H1 (cell line): ENCODE measurements at regions not wholly inside any gene's neighbourhood (a gene's known extent, or its start where the extent isn't known, plus 50 kb on each side); places are given as distances from the start of the nearest gene placed in this dataset.

Experiments
- CTCF ChIA-PET: fragments of 300-600 bp; sonication (Branson Sonifier 250); formaldehyde crosslinking; loops from one replicate; lab custom pipeline; 2021; ENCODE audit not compliant: partially characterized antibody; lab: Charles Lee
- POLR2A ChIA-PET: fragments of 300-600 bp; sonication (Branson Sonifier 250); formaldehyde crosslinking; loops from one replicate; lab custom pipeline; 2021; ENCODE audit warnings: inconsistent platforms; ENCODE audit not compliant: partially characterized antibody; lab: Charles Lee
- DNase-seq, 2 experiments: peaks; one replicate each; pipeline versions ENCODE4 v3.0.0 to v3.0.0-alpha.2; 2010 to 2022; ENCODE audit warnings: low spot score in 2 of 2, low read depth in 1 of 2, mixed read lengths in 1 of 2
- FAIRE-seq: peaks from 2 replicates; lab custom pipeline; 2011; peaks lifted over from hg19 to GRCh38; lab: Jason Lieb, UNC
- H2AFZ ChIP-seq: 2 replicates; pipeline ENCODE4 v1.8.1; 2012; ENCODE audit warnings: low read length, inconsistent platforms
- H2AK5ac ChIP-seq: 2 replicates; pipeline ENCODE4 v1.6.1; 2013; ENCODE audit warnings: low read depth, low read length
- H2BK120ac ChIP-seq: replicated peaks from 2 replicates; pipeline ENCODE3; 2013; ENCODE audit warnings: low read depth, low read length, inconsistent platforms
- H2BK12ac ChIP-seq: 2 replicates; pipeline ENCODE4 v1.6.1; 2013; ENCODE audit warnings: low read depth, low read length
- H2BK15ac ChIP-seq: 2 replicates; pipeline ENCODE4 v1.6.1; 2013; ENCODE audit warnings: low read length
- H2BK20ac ChIP-seq: 2 replicates; pipeline ENCODE4 v1.6.1; 2013; ENCODE audit warnings: low read length
- H2BK5ac ChIP-seq: 2 replicates; pipeline ENCODE4 v1.6.1; 2013; ENCODE audit warnings: low read depth, low read length
- H3K14ac ChIP-seq: 2 replicates; pipeline ENCODE4 v1.6.1; 2013; ENCODE audit warnings: inconsistent platforms; ENCODE audit not compliant: insufficient read length
- H3K18ac ChIP-seq: 2 replicates; pipeline ENCODE4 v1.6.1; 2013; ENCODE audit warnings: low read length; ENCODE audit errors: extremely low read depth
- H3K23ac ChIP-seq: 2 replicates; pipeline ENCODE4 v1.6.1; 2013; ENCODE audit warnings: inconsistent platforms; ENCODE audit not compliant: insufficient read length
- H3K23me2 ChIP-seq: 2 replicates; pipeline ENCODE4 v1.6.1; 2013; ENCODE audit warnings: low read depth, low read length
- H3K27ac ChIP-seq: 2 replicates; pipeline ENCODE4 v1.6.1; 2011; ENCODE audit warnings: low read depth, low read length, inconsistent platforms
- H3K27me3 ChIP-seq, 4 experiments: replicated peaks in 1 of 4; 1 replicate in 1 of 4; 2 replicates in 3 of 4; pipeline versions ENCODE4 v1.6.1 to v1.8.1; 2011 to 2013; ENCODE audit warnings: low read length in 3 of 4, mild to moderate bottlenecking in 3 of 4, inconsistent platforms in 2 of 4, mixed read lengths in 2 of 4, moderate library complexity in 1 of 4; ENCODE audit not compliant: control insufficient read depth in 3 of 4, insufficient read depth in 3 of 4; ENCODE audit errors: extremely low read depth in 1 of 4
- H3K36me3 ChIP-seq, 4 experiments: 2 replicates each; pipeline versions ENCODE4 v1.6.1 to v1.8.1; 2011 to 2013; ENCODE audit warnings: mild to moderate bottlenecking in 4 of 4, low read length in 3 of 4, moderate library complexity in 2 of 4, control low read depth in 1 of 4, inconsistent platforms in 1 of 4; ENCODE audit not compliant: insufficient read depth in 4 of 4, control insufficient read depth in 2 of 4
- H3K4ac ChIP-seq: replicated peaks from 2 replicates; pipeline ENCODE3; 2013; ENCODE audit warnings: low read length, low read depth, mixed read lengths, inconsistent platforms; ENCODE audit not compliant: insufficient read length
- H3K4me1 ChIP-seq, 4 experiments: replicated peaks in 1 of 4; 1 replicate in 1 of 4; 2 replicates in 3 of 4; pipeline versions ENCODE4 v1.6.1 to v1.8.1; 2011 to 2013; ENCODE audit warnings: low read length in 3 of 4, inconsistent platforms in 2 of 4, mixed read lengths in 1 of 4; ENCODE audit not compliant: insufficient read depth in 4 of 4, control insufficient read depth in 3 of 4
- H3K4me2 ChIP-seq, 2 experiments: 2 replicates each; pipeline versions ENCODE4 v1.6.1 to v1.8.1; 2011 to 2013; ENCODE audit warnings: low read depth in 2 of 2, low read length in 2 of 2, control low read depth in 1 of 2, inconsistent platforms in 1 of 2, mild to moderate bottlenecking in 1 of 2; ENCODE audit not compliant: insufficient read depth in 1 of 2
- H3K4me3 ChIP-seq, 4 experiments: fragments of 200-600, 300-600 bp in 1 of 4; sonication (generic), shearing (Covaris generic), sonication (Bioruptor Twin) in 1 of 4; 2 replicates each; pipeline versions ENCODE4 v1.5.1 to v1.8.1; 2011 to 2016; ENCODE audit warnings: low read length in 4 of 4, low read depth in 3 of 4, control low read depth in 2 of 4, inconsistent platforms in 2 of 4, mild to moderate bottlenecking in 2 of 4, mixed read lengths in 1 of 4, moderate library complexity in 1 of 4; ENCODE audit not compliant: insufficient read depth in 2 of 4; ENCODE audit errors: extremely low read depth in 1 of 4
- H3K56ac ChIP-seq: replicated peaks from 2 replicates; pipeline ENCODE3; 2013; ENCODE audit warnings: low read depth, mild to moderate bottlenecking, mixed read lengths, low read length, inconsistent platforms; ENCODE audit not compliant: insufficient read length
- H3K79me1 ChIP-seq: 2 replicates; pipeline ENCODE4 v1.6.1; 2013; ENCODE audit warnings: low read depth, low read length, control low read depth
- H3K79me2 ChIP-seq, 2 experiments: 2 replicates each; pipeline versions ENCODE4 v1.6.1 to v1.8.1; 2012 to 2013; ENCODE audit warnings: low read length in 2 of 2, mild to moderate bottlenecking in 2 of 2, inconsistent platforms in 1 of 2; ENCODE audit not compliant: insufficient read depth in 2 of 2, control insufficient read depth in 1 of 2
- H3K9ac ChIP-seq, 4 experiments: replicated peaks in 1 of 4; 1 replicate in 1 of 4; 2 replicates in 3 of 4; pipeline versions ENCODE4 v1.6.1 to v1.8.1; 2011 to 2013; ENCODE audit warnings: low read depth in 3 of 4, low read length in 3 of 4, control low read depth in 2 of 4, mild to moderate bottlenecking in 2 of 4, moderate library complexity in 2 of 4, inconsistent platforms in 1 of 4; ENCODE audit errors: extremely low read depth in 1 of 4
- H3K9me3 ChIP-seq, 2 experiments: 2 replicates each; pipeline versions ENCODE4 v1.6.1 to v1.8.1; 2012 to 2013; ENCODE audit warnings: mild to moderate bottlenecking in 2 of 2, moderate library complexity in 2 of 2, control low read depth in 1 of 2, inconsistent platforms in 1 of 2, low read depth in 1 of 2, low read length in 1 of 2, mixed read lengths in 1 of 2; ENCODE audit not compliant: insufficient read depth in 2 of 2
- H4K20me1 ChIP-seq, 2 experiments: replicated peaks in 1 of 2; 2 replicates each; pipeline versions ENCODE3 to v1.8.1; 2011 to 2013; ENCODE audit warnings: inconsistent platforms in 2 of 2, low read length in 2 of 2, mild to moderate bottlenecking in 1 of 2; ENCODE audit not compliant: insufficient read depth in 2 of 2, control insufficient read depth in 1 of 2
- H4K5ac ChIP-seq: 2 replicates; pipeline ENCODE4 v1.6.1; 2013; ENCODE audit warnings: low read length, low read depth, mixed read lengths, inconsistent platforms; ENCODE audit not compliant: insufficient read length
- H4K8ac ChIP-seq: 2 replicates; pipeline ENCODE4 v1.8.0; 2013; ENCODE audit warnings: mild to moderate bottlenecking, moderate library complexity, low read length, inconsistent platforms; ENCODE audit not compliant: insufficient read depth; ENCODE audit errors: extremely low read depth
- H4K91ac ChIP-seq: replicated peaks from 2 replicates; pipeline ENCODE3; 2013; ENCODE audit warnings: low read length, mixed read lengths, inconsistent platforms; ENCODE audit not compliant: insufficient read length
- CREB1 ChIP-seq: IDR thresholded peaks from 2 replicates; pipeline ENCODE4 v1.6.1; 2012; ENCODE audit warnings: inconsistent platforms
- CTBP2 ChIP-seq: IDR thresholded peaks from 2 replicates; pipeline ENCODE4 v1.7.0; 2011; ENCODE audit warnings: borderline replicate concordance, mild to moderate bottlenecking, moderate library complexity, mixed read lengths, low read length; ENCODE audit not compliant: insufficient read depth, insufficient read length
- EGR1 ChIP-seq: IDR thresholded peaks from 2 replicates; pipeline ENCODE4 v1.6.1; 2011; ENCODE audit warnings: low read depth, low read length, borderline replicate concordance
- EZH2 ChIP-seq: fragments of 200-600 bp; sonication (generic); IDR thresholded peaks from 2 replicates; pipeline ENCODE4 v1.7.1; 2012; ENCODE audit warnings: low read depth, mild to moderate bottlenecking, moderate library complexity, low read length, inconsistent platforms; ENCODE audit not compliant: severe bottlenecking
- FOSL1 ChIP-seq: IDR thresholded peaks from 2 replicates; pipeline ENCODE4 v1.6.1; 2011; ENCODE audit warnings: mild to moderate bottlenecking, low read depth, low read length, moderate library complexity; ENCODE audit not compliant: insufficient read depth
- JUND ChIP-seq: IDR thresholded peaks from 2 replicates; pipeline ENCODE4 v1.6.1; 2011; ENCODE audit warnings: mild to moderate bottlenecking, improper control_type of control experiment, low read length
- RFX5 ChIP-seq: IDR thresholded peaks from 2 replicates; pipeline ENCODE4 v1.6.1; 2011; ENCODE audit warnings: low read depth, low read length, improper control_type of control experiment, borderline replicate concordance
- SIX5 ChIP-seq: IDR thresholded peaks from 2 replicates; pipeline ENCODE4 v1.6.1; 2011; ENCODE audit warnings: mild to moderate bottlenecking, low read depth, low read length
- WGBS, 2 experiments: shearing (Covaris generic) in 1 of 2; methylation state at CpG; one replicate each; pipeline versions ENCODE4 v1.1.6 to v1.1.7; 2013 to 2015; ENCODE audit warnings: low lambda C conversion rate in 2 of 2, mixed read lengths in 2 of 2, inconsistent platforms in 1 of 2, low coverage in 1 of 2, missing lambda C conversion rate in 1 of 2; ENCODE audit not compliant: insufficient replicate concordance in 2 of 2, insufficient coverage in 1 of 2, insufficient read length in 1 of 2; ENCODE audit errors: extremely low coverage in 1 of 2, missing lambda C conversion rate in 1 of 2; 5-methylcytosine and 5-hydroxymethylcytosine counted together

DNA sequence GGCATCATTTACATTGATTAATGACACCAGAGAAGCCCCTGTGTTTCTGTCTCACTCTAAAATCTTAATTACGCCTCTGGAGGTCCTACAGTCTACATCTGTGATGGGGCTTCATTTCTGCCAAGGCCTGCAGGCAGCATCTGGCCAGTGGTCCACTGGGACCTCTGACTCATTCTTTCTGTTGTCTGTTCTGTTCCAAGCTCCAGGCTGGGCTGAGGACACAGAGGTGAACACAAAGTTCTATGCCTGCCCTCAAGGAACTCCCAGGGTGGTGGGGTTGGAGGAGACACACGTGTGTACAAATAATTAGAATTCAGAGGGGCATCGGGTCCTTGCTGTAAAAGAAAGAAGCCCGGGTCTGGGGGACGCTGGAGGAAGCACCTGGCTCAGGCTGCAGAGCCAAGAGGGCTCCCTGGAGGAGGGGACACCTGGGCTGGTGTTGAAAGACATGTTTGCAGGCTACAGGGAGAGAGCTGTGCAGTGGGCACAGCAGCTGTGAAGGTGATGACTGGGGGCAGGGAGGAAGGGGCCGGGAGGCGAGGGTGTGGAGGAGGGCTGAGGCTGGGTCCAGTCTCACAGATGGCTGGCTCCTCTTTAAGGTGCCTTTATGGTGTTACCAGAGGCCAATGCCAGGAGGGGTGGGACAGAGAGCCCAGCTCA, 103.3 kb upstream of the PRR23E start:
- Histone ChIP-seq H3K27ac (no peak overlapping the region), H2AK5ac (no peak overlapping the region), H2BK5ac (no peak overlapping the region), H2BK15ac (no peak overlapping the region), H3K14ac (no peak overlapping the region), H3K23ac (no peak overlapping the region), H2BK120ac (no peak overlapping the region), H3K18ac (no peak overlapping the region), H4K5ac (no peak overlapping the region), H3K36me3 (no peaks in the 10 kb centered on the region), H3K9ac (no peak overlapping the region), H3K27me3 (no peaks in the 10 kb centered on the region), H3K4ac (no peak overlapping the region), H3K9me3 (no peaks in the 10 kb centered on the region), H2BK12ac (no peak overlapping the region), H2BK20ac (no peak overlapping the region), H3K79me1 (no peaks in the 10 kb centered on the region), H4K20me1 (no peaks in the 10 kb centered on the region), H3K56ac (no peak overlapping the region), H3K4me2 (no peak overlapping the region), H4K91ac (no peak overlapping the region), H3K4me1 (peaks cover 0 to 2% (median 0%) of the 10 kb centered on the region in 4 experiments; a peak in 1 of 7 replicates), H3K4me3 (no peak overlapping the region), H4K8ac (peak overlapping the region; percentile 22; the same call in 1 of the 2 replicates), H2AFZ (no peak overlapping the region), H3K79me2 (no peaks in the 10 kb centered on the region), H3K23me2 (no peaks in the 10 kb centered on the region)
- no peak for DNase-seq
- 85% methylated on average over 7 of the region's 7 CpGs; no CpG with 5 or more reads in 1 of the 2 experiments for WGBS, 2 experiments
- ChIA-PET CTCF (interaction anchor here (0.8 to 1.3 kb wide), 6 partner anchors 11 to 459 kb away, joined by 3 to 5 read pairs (median 3); no protein-coding TSS in a partner anchor), POLR2A (no interaction called here)
- no peak for TF ChIP-seq RFX5
- no peak for TF ChIP-seq CTBP2
- TF ChIP-seq FOSL1: no peak
- TF ChIP-seq JUND: no peak
- no peak for TF ChIP-seq EGR1
- no peak for TF ChIP-seq SIX5
- no peak for TF ChIP-seq CREB1
- no peak for TF ChIP-seq EZH2
- no peak for FAIRE-seq
